IMR-90 (cell line): ENCODE measurements at regions not wholly inside any gene's neighbourhood (a gene's known extent, or its start where the extent isn't known, plus 50 kb on each side); places are given as distances from the start of the nearest gene placed in this dataset.
"Not testable (repeated sequence)": the region's sequence is repeated elsewhere in the genome, so short reads cannot be mapped to it uniquely, and the experiment has no call there.

Source experiments
- ATAC-seq: fragments of 200-7000 bp; cut with Tn5 transposase; 2 replicates; pipeline ENCODE4 v1.9.1; 2020; ENCODE audit warnings: low read depth, mild to moderate bottlenecking, moderate library complexity
- BruUV-seq: library from RNA; stranded (reverse); fragments of 400-500 nt; replicated peaks from 2 replicates; lab custom pipeline; 2021; lab: Mats Ljungman, UMichigan
- CTCF ChIA-PET: fragments of 300-600 bp; formaldehyde crosslinking; extraction: SDS; loops from one replicate; lab custom pipeline; 2021; ENCODE audit warnings: antibody characterized with exemption; lab: Yijun Ruan, JAX
- POLR2A ChIA-PET: fragments of 300-600 bp; sonication (Branson Sonifier 250); formaldehyde crosslinking; loops from one replicate; lab custom pipeline; 2022; ENCODE audit warnings: antibody characterized with exemption; ENCODE audit not compliant: unreplicated experiment; lab: Charles Lee
- DNase-seq: peaks from one replicate; pipeline ENCODE4 v3.0.0; 2013
- H2AFZ ChIP-seq: replicated peaks from 2 replicates; pipeline ENCODE3; 2013; ENCODE audit warnings: low read length, mild to moderate bottlenecking; ENCODE audit not compliant: poor library complexity
- H2AK5ac ChIP-seq: 2 replicates; pipeline ENCODE4 v1.6.1; 2013; ENCODE audit warnings: low read depth, low read length, inconsistent platforms
- H2AK9ac ChIP-seq: replicated peaks from 2 replicates; pipeline ENCODE3; 2013; ENCODE audit warnings: mild to moderate bottlenecking, low read depth, low read length, moderate library complexity; ENCODE audit not compliant: poor library complexity
- H2BK120ac ChIP-seq: 2 replicates; pipeline ENCODE4 v1.6.1; 2013; ENCODE audit warnings: low read depth, low read length, inconsistent platforms
- H2BK15ac ChIP-seq: 3 replicates; pipeline ENCODE4 v1.6.1; 2013; ENCODE audit warnings: low read depth, low read length, inconsistent platforms
- H2BK20ac ChIP-seq: 2 replicates; pipeline ENCODE4 v1.6.1; 2013; ENCODE audit warnings: low read depth, mild to moderate bottlenecking, inconsistent platforms, low read length, moderate library complexity
- H2BK5ac ChIP-seq: 2 replicates; pipeline ENCODE4 v1.6.1; 2013; ENCODE audit warnings: mild to moderate bottlenecking, low read depth, low read length, inconsistent platforms; ENCODE audit not compliant: poor library complexity, severe bottlenecking
- H3K14ac ChIP-seq: replicated peaks from 2 replicates; pipeline ENCODE4 v1.6.1; 2013; ENCODE audit warnings: low read depth, low read length, inconsistent platforms
- H3K18ac ChIP-seq: 2 replicates; pipeline ENCODE4 v1.6.1; 2013; ENCODE audit warnings: low read depth, low read length, control low read depth
- H3K23ac ChIP-seq: 2 replicates; pipeline ENCODE4 v1.6.1; 2013; ENCODE audit warnings: low read depth, low read length, inconsistent platforms
- H3K27ac ChIP-seq: 2 replicates; pipeline ENCODE4 v1.5.1; 2013; ENCODE audit warnings: mild to moderate bottlenecking, control low read depth, low read length; ENCODE audit not compliant: insufficient read depth
- H3K27me3 ChIP-seq: 2 replicates; pipeline ENCODE4 v1.6.1; 2013; ENCODE audit warnings: low read length; ENCODE audit not compliant: control insufficient read depth, insufficient read depth
- H3K36me3 ChIP-seq: 2 replicates; pipeline ENCODE4 v1.6.1; 2013; ENCODE audit warnings: low read length, mixed read lengths; ENCODE audit not compliant: control insufficient read depth, insufficient read depth
- H3K4ac ChIP-seq: 2 replicates; pipeline ENCODE4 v1.6.1; 2013; ENCODE audit warnings: low read depth, low read length, inconsistent platforms
- H3K4me1 ChIP-seq: 2 replicates; pipeline ENCODE4 v1.6.1; 2013; ENCODE audit warnings: low read length, mixed read lengths; ENCODE audit not compliant: control insufficient read depth, insufficient read depth
- H3K4me2 ChIP-seq: 2 replicates; pipeline ENCODE4 v1.6.1; 2013; ENCODE audit warnings: low read depth, mild to moderate bottlenecking, control low read depth, low read length, moderate library complexity
- H3K4me3 ChIP-seq: 2 replicates; pipeline ENCODE4 v1.5.1; 2013; ENCODE audit warnings: low read depth, mild to moderate bottlenecking, control low read depth, low read length, moderate library complexity; ENCODE audit not compliant: insufficient read depth
- H3K56ac ChIP-seq: 2 replicates; pipeline ENCODE4 v1.6.1; 2013; ENCODE audit warnings: low read length, inconsistent platforms; ENCODE audit not compliant: insufficient read depth; ENCODE audit errors: extremely low read depth
- H3K79me1 ChIP-seq, 2 experiments: 2 replicates each; pipeline ENCODE4 v1.6.1; 2013; ENCODE audit warnings: low read length in 2 of 2, inconsistent platforms in 1 of 2, low read depth in 1 of 2
- H3K9ac ChIP-seq: 2 replicates; pipeline ENCODE4 v1.6.1; 2013; ENCODE audit warnings: low read depth, low read length, control low read depth
- H3K9me1 ChIP-seq: 2 replicates; pipeline ENCODE4 v1.6.1; 2013; ENCODE audit warnings: low read length, inconsistent platforms; ENCODE audit not compliant: insufficient read depth
- H3K9me3 ChIP-seq: 2 replicates; pipeline ENCODE4 v1.6.1; 2013; ENCODE audit warnings: low read length; ENCODE audit not compliant: control insufficient read depth, insufficient read depth
- H4K20me1 ChIP-seq: 2 replicates; pipeline ENCODE4 v1.6.1; 2013; ENCODE audit warnings: low read length, inconsistent platforms; ENCODE audit not compliant: insufficient read depth
- H4K5ac ChIP-seq: 2 replicates; pipeline ENCODE4 v1.6.1; 2013; ENCODE audit warnings: mild to moderate bottlenecking, low read depth, low read length, control low read depth
- H4K8ac ChIP-seq, 2 experiments: 2 replicates each; pipeline ENCODE4 v1.6.1; 2013; ENCODE audit warnings: low read depth in 2 of 2, low read length in 2 of 2, control low read depth in 1 of 2, inconsistent platforms in 1 of 2
- H4K91ac ChIP-seq: 2 replicates; pipeline ENCODE4 v1.6.1; 2013; ENCODE audit warnings: low read depth, low read length, inconsistent platforms; ENCODE audit not compliant: insufficient read depth
- WGBS, 2 experiments: methylation state at CpG; one replicate each; pipeline versions ENCODE4 v1.1.5 to v1.1.7; 2013; ENCODE audit warnings: missing lambda C conversion rate in 2 of 2; ENCODE audit not compliant: insufficient read length in 1 of 2; ENCODE audit errors: extremely low coverage in 2 of 2; 5-methylcytosine and 5-hydroxymethylcytosine counted together
- dilution Hi-C: fragments of 300-500 bp; cut with HindIII; formaldehyde crosslinking; loops from one replicate; pipeline ENCODE4 v1.14.3; 2018; ENCODE audit warnings: low sequenced_read_pairs; ENCODE audit not compliant: unreplicated experiment
- in situ Hi-C: fragments of 300-500 bp; cut with MboI; formaldehyde crosslinking; loops from 3 replicates; pipeline ENCODE4 v1.14.3; 2019; ENCODE audit warnings: low sequenced_read_pairs, inconsistent platforms, mixed read lengths
- intact Hi-C: fragments of 100-400 bp; cut with micrococcal nuclease; formaldehyde crosslinking; loops from 2 replicates; pipeline ENCODE4 v1.10.0; 2022

DNA sequence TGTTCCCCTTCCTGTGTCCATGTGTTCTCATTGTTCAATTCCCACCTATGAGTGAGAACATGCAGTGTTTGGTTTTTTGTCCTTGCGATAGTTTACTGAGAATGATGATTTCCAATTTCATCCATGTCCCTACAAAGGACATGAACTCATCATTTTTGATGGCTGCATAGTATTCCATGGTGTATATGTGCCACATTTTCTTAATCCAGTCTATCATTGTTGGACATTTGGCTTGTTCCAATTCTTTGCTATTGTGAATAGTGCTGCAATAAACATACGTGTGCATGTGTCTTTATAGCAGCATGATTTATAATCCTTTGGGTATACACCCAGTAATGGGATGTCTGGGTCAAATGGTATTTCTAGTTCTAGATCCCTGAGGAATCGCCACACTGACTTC, 712.5 kb upstream of the ADGRB3 start:
- POLR2A ChIA-PET, H3K56ac ChIP-seq, H3K36me3 ChIP-seq, H3K79me1 ChIP-seq, H2BK15ac ChIP-seq, H4K91ac ChIP-seq, H2AK5ac ChIP-seq, H4K8ac ChIP-seq, BruUV-seq, intact Hi-C loops, H3K4me2 ChIP-seq, H2BK5ac ChIP-seq, H4K20me1 ChIP-seq, H3K4ac ChIP-seq, H3K4me3 ChIP-seq, H3K4me1 ChIP-seq, H2AK9ac ChIP-seq, H2BK20ac ChIP-seq, DNase-seq, H3K27ac ChIP-seq, in situ Hi-C loops, dilution Hi-C loops, H4K5ac ChIP-seq, H2AFZ ChIP-seq, H3K9ac ChIP-seq, H3K27me3 ChIP-seq, H3K23ac ChIP-seq, H3K18ac ChIP-seq, H3K14ac ChIP-seq, CTCF ChIA-PET, H3K9me1 ChIP-seq, H2BK120ac ChIP-seq, ATAC-seq, H3K9me3 ChIP-seq: not testable (repeated sequence)
- no CpG with 5 or more reads among the region's 3 CpGs for WGBS, 2 experiments

DNA sequence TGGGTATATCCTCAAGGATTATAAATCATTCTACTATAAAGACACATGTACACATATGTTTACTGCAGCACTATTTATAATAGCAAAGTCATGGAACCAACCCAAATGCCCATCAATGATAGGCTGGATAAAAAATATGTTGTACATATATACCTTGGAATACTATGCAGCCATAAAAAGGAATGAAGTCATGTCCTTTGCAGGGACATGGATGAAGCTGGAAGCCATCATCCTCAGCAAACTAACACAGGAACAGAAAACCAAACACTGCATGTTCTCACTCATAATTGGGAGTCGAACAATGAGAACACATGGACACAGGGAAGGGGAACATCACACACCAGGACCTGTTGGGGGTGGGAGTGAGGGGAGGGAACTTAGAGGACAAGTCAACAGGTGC, 715.0 kb upstream of the ADGRB3 start:
- H4K8ac ChIP-seq, H3K9me3 ChIP-seq, H3K4me1 ChIP-seq, H4K5ac ChIP-seq, in situ Hi-C loops, H3K14ac ChIP-seq, dilution Hi-C loops, H3K18ac ChIP-seq, H4K20me1 ChIP-seq, H2BK20ac ChIP-seq, intact Hi-C loops, BruUV-seq, ATAC-seq, H3K27me3 ChIP-seq, H3K4me2 ChIP-seq, H2BK120ac ChIP-seq, H3K36me3 ChIP-seq, H2AK9ac ChIP-seq, H2BK5ac ChIP-seq, H3K56ac ChIP-seq, H2BK15ac ChIP-seq, H3K9ac ChIP-seq, H3K4ac ChIP-seq, DNase-seq, H3K27ac ChIP-seq, H4K91ac ChIP-seq, H3K79me1 ChIP-seq, POLR2A ChIA-PET, H2AFZ ChIP-seq, CTCF ChIA-PET, H3K4me3 ChIP-seq, H3K23ac ChIP-seq, H2AK5ac ChIP-seq, H3K9me1 ChIP-seq: not testable (repeated sequence)
- no CpG with 5 or more reads among the region's 1 CpG for WGBS, 2 experiments
